ENCODE measurements at regions not wholly inside any gene's neighbourhood (a gene's known extent, or its start where the extent isn't known, plus 50 kb on each side); places are given as distances from the start of the nearest gene placed in this dataset.

DNA sequence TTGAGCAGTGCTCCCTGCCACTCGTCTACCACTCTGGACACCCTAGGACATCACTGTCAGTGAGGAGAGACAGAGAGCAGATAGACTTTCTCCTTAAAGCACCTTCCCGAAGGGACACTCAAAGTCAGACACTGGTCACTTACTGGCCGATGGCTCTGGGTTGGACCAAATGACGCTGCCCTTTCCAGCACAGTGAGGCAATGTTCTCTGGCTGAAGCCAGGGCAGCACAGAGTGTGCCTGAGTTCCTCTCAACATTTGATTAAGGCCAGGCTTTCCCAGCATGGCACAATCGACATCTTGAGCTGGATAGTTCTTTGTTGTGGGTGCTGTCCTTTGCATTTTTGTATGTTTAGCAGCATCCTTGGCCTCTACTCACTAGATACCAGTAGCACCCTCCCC, 206.2 kb downstream of the CSNK2A3 start:
- H3K27me3 Mint-ChIP-seq: no peaks in the 10 kb centered on the region
- ATAC-seq (ENCODE audit: poor library complexity) (no peak), DNase-seq (no peak)
- H3K36me3 ChIP-seq (ENCODE audit: insufficient read depth, low read length): peaks cover 1% of the 10 kb centered on the region
- ChIA-PET CTCF (interaction anchor here (1.1 to 3.6 kb wide), 3 partner anchors 10 to 119 kb away, joined by 5 to 22 read pairs (median 6); no protein-coding TSS in a partner anchor), POLR2A (interaction anchor here (1.0 to 2.2 kb wide), 2 partner anchors 9 to 10 kb away, joined by 3 to 9 read pairs; no protein-coding TSS in a partner anchor)
- peaks cover 62% of the 10 kb centered on the region for H3K4me1 Mint-ChIP-seq (ENCODE audit: low read depth)
- no peaks in the 10 kb centered on the region for H3K9me3 ChIP-seq (ENCODE audit: control insufficient read depth in 1 of 2, insufficient read depth in 1 of 2, low read length in 2 of 2)
- peaks cover 42% of the 10 kb centered on the region for H3K4me1 ChIP-seq (ENCODE audit: insufficient read depth, low read length)
- H3K36me3 Mint-ChIP-seq (ENCODE audit: low read depth): peaks cover 14% of the 10 kb centered on the region
- H3K9me3 Mint-ChIP-seq: no peaks in the 10 kb centered on the region
- no peaks in the 10 kb centered on the region for H3K27me3 ChIP-seq (ENCODE audit: control insufficient read depth in 1 of 2, insufficient read depth in 2 of 2, low read length in 2 of 2)
- TF ChIP-seq, protein P1, sequence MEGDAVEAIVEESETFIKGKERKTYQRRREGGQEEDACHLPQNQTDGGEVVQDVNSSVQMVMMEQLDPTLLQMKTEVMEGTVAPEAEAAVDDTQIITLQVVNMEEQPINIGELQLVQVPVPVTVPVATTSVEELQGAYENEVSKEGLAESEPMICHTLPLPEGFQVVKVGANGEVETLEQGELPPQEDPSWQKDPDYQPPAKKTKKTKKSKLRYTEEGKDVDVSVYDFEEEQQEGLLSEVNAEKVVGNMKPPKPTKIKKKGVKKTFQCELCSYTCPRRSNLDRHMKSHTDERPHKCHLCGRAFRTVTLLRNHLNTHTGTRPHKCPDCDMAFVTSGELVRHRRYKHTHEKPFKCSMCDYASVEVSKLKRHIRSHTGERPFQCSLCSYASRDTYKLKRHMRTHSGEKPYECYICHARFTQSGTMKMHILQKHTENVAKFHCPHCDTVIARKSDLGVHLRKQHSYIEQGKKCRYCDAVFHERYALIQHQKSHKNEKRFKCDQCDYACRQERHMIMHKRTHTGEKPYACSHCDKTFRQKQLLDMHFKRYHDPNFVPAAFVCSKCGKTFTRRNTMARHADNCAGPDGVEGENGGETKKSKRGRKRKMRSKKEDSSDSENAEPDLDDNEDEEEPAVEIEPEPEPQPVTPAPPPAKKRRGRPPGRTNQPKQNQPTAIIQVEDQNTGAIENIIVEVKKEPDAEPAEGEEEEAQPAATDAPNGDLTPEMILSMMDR (IDR thresholded peaks at IDR 0.05): no peak
- peak overlapping the region; percentile 95 for H3K27ac Mint-ChIP-seq
- no peak overlapping the region for H3K4me3 ChIP-seq (ENCODE audit: low read length)
- intact Hi-C loops (cut with DNase I, micrococcal nuclease): loop anchor here in 1 of 2 experiments (5.0 kb wide), 1 partner anchor 285 kb away; no protein-coding TSS in a partner anchor
- H3K27ac ChIP-seq (ENCODE audit: low read depth in 1 of 2, low read length in 2 of 2): no peak overlapping the region
- no peak overlapping the region for H3K4me3 Mint-ChIP-seq

DNA sequence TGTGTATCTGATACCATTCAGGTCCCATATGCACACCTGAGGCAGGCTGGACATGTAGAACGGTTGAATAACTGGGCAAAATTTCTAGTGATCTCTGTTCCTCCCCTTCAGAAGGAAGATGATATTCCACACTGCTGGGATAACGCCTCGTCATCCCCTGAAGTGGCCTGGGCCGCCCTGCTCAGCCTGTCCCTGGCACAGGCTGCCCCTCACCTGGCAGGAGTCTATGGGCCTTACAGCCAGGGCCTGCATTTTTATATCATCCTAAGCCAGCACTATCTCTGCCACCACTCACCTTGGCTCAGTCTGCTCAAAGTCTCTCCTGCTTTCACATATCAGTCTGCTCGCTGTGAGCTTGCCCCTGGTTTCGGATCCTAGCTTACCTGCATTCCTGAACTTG, 209.2 kb downstream of the CSNK2A3 start:
- no peaks in the 10 kb centered on the region for H3K27me3 Mint-ChIP-seq
- no peaks in the 10 kb centered on the region for H3K36me3 ChIP-seq (ENCODE audit: insufficient read depth, low read length)
- DNase-seq (no peak), ATAC-seq (ENCODE audit: poor library complexity) (no peak)
- H3K27ac ChIP-seq (ENCODE audit: low read depth in 1 of 2, low read length in 2 of 2): no peak overlapping the region
- ChIA-PET CTCF (no interaction called here), POLR2A (no interaction called here)
- H3K36me3 Mint-ChIP-seq (ENCODE audit: low read depth): no peaks in the 10 kb centered on the region
- TF ChIP-seq, protein P1 (IDR thresholded peaks at IDR 0.05): no peak
- no peak overlapping the region for H3K4me3 Mint-ChIP-seq
- peaks cover 40% of the 10 kb centered on the region for H3K4me1 Mint-ChIP-seq (ENCODE audit: low read depth)
- no peak overlapping the region for H3K4me3 ChIP-seq (ENCODE audit: low read length)
- no peaks in the 10 kb centered on the region for H3K27me3 ChIP-seq (ENCODE audit: control insufficient read depth in 1 of 2, insufficient read depth in 2 of 2, low read length in 2 of 2)
- intact Hi-C loops (cut with DNase I, micrococcal nuclease): no loop called here
- H3K9me3 Mint-ChIP-seq: no peaks in the 10 kb centered on the region
- no peaks in the 10 kb centered on the region for H3K9me3 ChIP-seq (ENCODE audit: control insufficient read depth in 1 of 2, insufficient read depth in 1 of 2, low read length in 2 of 2)
- H3K27ac Mint-ChIP-seq: peak overlapping the region; percentile 49
- peaks cover 19% of the 10 kb centered on the region for H3K4me1 ChIP-seq (ENCODE audit: insufficient read depth, low read length)

DNA sequence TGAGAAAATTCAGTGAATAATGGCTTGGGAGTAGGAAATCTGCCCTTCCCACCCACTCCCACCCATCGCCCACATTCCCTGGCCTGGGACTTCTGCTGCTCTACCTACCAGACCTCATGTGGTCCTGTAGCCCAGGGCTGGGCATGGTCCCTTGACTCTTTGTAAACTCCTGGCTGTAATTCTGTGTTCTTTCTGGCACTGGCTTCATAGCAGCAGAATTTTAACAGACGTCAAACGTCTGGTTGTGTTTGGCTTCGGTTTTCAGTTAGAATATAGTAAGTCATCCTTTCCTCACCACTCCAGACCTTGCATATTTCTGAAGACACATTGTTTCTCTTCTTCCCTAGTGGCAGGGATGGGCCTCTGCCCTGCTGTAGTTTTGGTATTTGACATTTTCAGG, 210.6 kb downstream of the CSNK2A3 start:
- Histone ChIP-seq H3K4me3 (ENCODE audit: low read length) (no peak overlapping the region), H3K4me1 (ENCODE audit: insufficient read depth, low read length) (peaks cover 5% of the 10 kb centered on the region), H3K27me3 (ENCODE audit: control insufficient read depth in 1 of 2, insufficient read depth in 2 of 2, low read length in 2 of 2) (no peaks in the 10 kb centered on the region), H3K36me3 (ENCODE audit: insufficient read depth, low read length) (no peaks in the 10 kb centered on the region), H3K9me3 (ENCODE audit: control insufficient read depth in 1 of 2, insufficient read depth in 1 of 2, low read length in 2 of 2) (no peaks in the 10 kb centered on the region), H3K27ac (ENCODE audit: low read depth in 1 of 2, low read length in 2 of 2) (no peak overlapping the region)
- Mint-ChIP-seq H3K9me3 (no peaks in the 10 kb centered on the region), H3K27ac (no peak overlapping the region), H3K4me3 (no peak overlapping the region), H3K27me3 (no peaks in the 10 kb centered on the region), H3K36me3 (ENCODE audit: low read depth) (no peaks in the 10 kb centered on the region), H3K4me1 (ENCODE audit: low read depth) (peaks cover 38% of the 10 kb centered on the region)
- CTCF ChIA-PET: interaction anchor here (1.0 kb wide), 1 partner anchor 21 kb away, joined by 3 read pairs; no protein-coding TSS in a partner anchor
- POLR2A ChIA-PET: no interaction called here
- intact Hi-C loops (cut with DNase I, micrococcal nuclease): no loop called here
- TF ChIP-seq, protein P1 (IDR thresholded peaks at IDR 0.05): no peak
- DNase-seq (no peak), ATAC-seq (ENCODE audit: poor library complexity) (no peak)
